Neural cell (in vitro differentiated cells): ENCODE measurements at regions not wholly inside any gene's neighbourhood (a gene's known extent, or its start where the extent isn't known, plus 50 kb on each side); places are given as distances from the start of the nearest gene placed in this dataset.

Experiments used
- H2AFZ ChIP-seq: fragments of 200-600, 300-800 bp; sonication (generic), shearing (Covaris generic); 2 replicates; pipeline ENCODE4 v1.6.0; 2014; ENCODE audit warnings: low read depth, mild to moderate bottlenecking, antibody characterized with exemption, low read length, moderate library complexity
- H3F3A ChIP-seq: fragments of 200-600 bp; shearing (Covaris generic); 2 replicates; pipeline ENCODE4 v1.6.1; 2016; ENCODE audit warnings: mild to moderate bottlenecking, moderate library complexity, mixed read lengths, antibody characterized with exemption, low read length; ENCODE audit not compliant: insufficient read depth, poor library complexity, severe bottlenecking
- H3K27ac ChIP-seq: fragments of 200-600, 300-800 bp; sonication (generic), shearing (Covaris generic); 2 replicates; pipeline ENCODE4 v1.5.1; 2014; ENCODE audit warnings: mild to moderate bottlenecking, low read length, moderate library complexity
- H3K27me3 ChIP-seq: fragments of 300-800, 200-600 bp; sonication (generic), shearing (Covaris generic); 2 replicates; pipeline ENCODE4 v1.6.0; 2014; ENCODE audit warnings: mild to moderate bottlenecking, low read depth, low read length, moderate library complexity; ENCODE audit not compliant: insufficient read depth
- H3K36me3 ChIP-seq: fragments of 300-800, 200-600 bp; sonication (generic), shearing (Covaris generic); 2 replicates; pipeline ENCODE4 v1.5.1; 2014; ENCODE audit warnings: mild to moderate bottlenecking, antibody characterized with exemption, low read length, moderate library complexity; ENCODE audit not compliant: insufficient read depth
- H3K4me2 ChIP-seq: fragments of 300-800, 200-600 bp; sonication (generic), shearing (Covaris generic); 2 replicates; pipeline ENCODE4 v1.6.0; 2014; ENCODE audit warnings: mild to moderate bottlenecking, low read length
- H3K4me3 ChIP-seq: fragments of 300-800, 200-600 bp; sonication (generic), shearing (Covaris generic); 2 replicates; pipeline ENCODE4 v1.5.1; 2014; ENCODE audit warnings: mild to moderate bottlenecking, low read length, moderate library complexity
- H3K79me2 ChIP-seq: fragments of 200-600 bp; shearing (Covaris generic); replicated peaks from 2 replicates; pipeline ENCODE4 v1.6.0; 2014; ENCODE audit warnings: mild to moderate bottlenecking, low read length, moderate library complexity; ENCODE audit not compliant: insufficient read depth
- H3K9ac ChIP-seq: fragments of 300-800, 200-600 bp; sonication (generic), shearing (Covaris generic); 2 replicates; pipeline ENCODE4 v1.6.1; 2016; ENCODE audit warnings: mild to moderate bottlenecking, low read length, mixed read lengths
- H3K9me2 ChIP-seq: fragments of 200-600 bp; shearing (Covaris generic); 2 replicates; pipeline ENCODE4 v1.6.1; 2016; ENCODE audit warnings: mild to moderate bottlenecking, low read length, mixed read lengths; ENCODE audit not compliant: insufficient read depth
- H3K9me3 ChIP-seq: fragments of 200-600, 300-800 bp; sonication (generic), shearing (Covaris generic); 2 replicates; pipeline ENCODE4 v1.6.1; 2016; ENCODE audit warnings: mild to moderate bottlenecking, mixed run types, low read length, moderate library complexity, mixed read lengths
- H4K20me1 ChIP-seq: fragments of 200-600 bp; shearing (Covaris generic); 2 replicates; pipeline ENCODE4 v1.6.1; 2016; ENCODE audit warnings: mild to moderate bottlenecking, mixed run types; ENCODE audit not compliant: insufficient read depth
- EP300 ChIP-seq: fragments of 450-650 bp; conservative IDR thresholded peaks from 2 replicates; pipeline ENCODE4 v1.6.1; 2014; ENCODE audit warnings: antibody characterized with exemption, mild to moderate bottlenecking, moderate library complexity; ENCODE audit not compliant: poor library complexity, severe bottlenecking
- EZH2 ChIP-seq: fragments of 200-600, 300-800 bp; shearing (Covaris generic), sonication (generic); IDR thresholded peaks from 2 replicates; pipeline ENCODE4 v1.6.1; 2014; ENCODE audit warnings: antibody characterized with exemption, low read length, borderline replicate concordance, mild to moderate bottlenecking; ENCODE audit not compliant: insufficient read depth, poor library complexity, severe bottlenecking
- MXI1 ChIP-seq: fragments of 450-650 bp; conservative IDR thresholded peaks from 2 replicates; pipeline ENCODE4 v1.6.1; 2014; ENCODE audit warnings: antibody characterized with exemption, mild to moderate bottlenecking; ENCODE audit not compliant: poor library complexity, severe bottlenecking
- POLR2AphosphoS5 ChIP-seq: IDR thresholded peaks from 2 replicates; pipeline ENCODE4 v1.6.1; 2012
- RAD21 ChIP-seq: fragments of 450-650 bp; conservative IDR thresholded peaks from 2 replicates; pipeline ENCODE4 v1.6.1; 2014; ENCODE audit warnings: antibody characterized with exemption, mild to moderate bottlenecking, moderate library complexity
- REST ChIP-seq: IDR thresholded peaks from 2 replicates; pipeline ENCODE4 v1.6.1; 2012; ENCODE audit warnings: borderline replicate concordance
- SMC3 ChIP-seq: fragments of 450-650 bp; conservative IDR thresholded peaks from 2 replicates; pipeline ENCODE4 v1.6.1; 2014; ENCODE audit warnings: antibody characterized with exemption, mild to moderate bottlenecking, moderate library complexity; ENCODE audit not compliant: poor library complexity
- TAF1 ChIP-seq: IDR thresholded peaks from 2 replicates; pipeline ENCODE4 v1.6.1; 2012; ENCODE audit warnings: low read depth
- TF ChIP-seq, protein P1 (sequence below): fragments of 450-650 bp; IDR thresholded peaks from 2 replicates; pipeline ENCODE4 v1.5.1; 2014; ENCODE audit warnings: antibody characterized with exemption, mild to moderate bottlenecking, moderate library complexity; ENCODE audit not compliant: poor library complexity, severe bottlenecking

DNA sequence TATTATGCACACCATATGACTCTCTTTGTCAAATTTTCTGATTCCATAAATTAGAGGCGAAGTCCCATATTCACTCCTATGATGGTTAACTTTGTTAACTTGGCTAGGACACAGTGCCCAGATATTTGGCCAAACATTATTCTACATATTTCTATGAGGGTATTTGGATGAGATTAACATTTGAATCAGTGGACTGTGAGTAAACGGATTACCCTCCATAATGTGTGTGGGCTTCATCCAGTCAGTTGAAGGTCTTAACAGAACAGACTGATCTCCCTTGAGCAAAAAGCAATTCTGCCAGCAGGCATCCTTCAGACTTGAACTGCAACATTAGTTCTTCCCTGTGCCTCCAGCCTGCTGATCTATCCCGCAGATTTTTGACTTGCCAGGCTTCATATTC is 69.9 kb downstream of the FZD4 start:
- Histone ChIP-seq H3K9me3 (no peaks in the 10 kb centered on the region), H3F3A (no peaks in the 10 kb centered on the region), H3K27me3 (no peaks in the 10 kb centered on the region), H2AFZ (no peak overlapping the region), H3K27ac (no peak overlapping the region), H3K4me3 (no peak overlapping the region), H3K79me2 (no peaks in the 10 kb centered on the region), H3K4me2 (no peak overlapping the region), H4K20me1 (no peaks in the 10 kb centered on the region), H3K36me3 (no peaks in the 10 kb centered on the region), H3K9ac (no peak overlapping the region), H3K9me2 (no peaks in the 10 kb centered on the region)
- TF ChIP-seq POLR2AphosphoS5 (no peak), EZH2 (no peak), TAF1 (no peak), REST (no peak), SMC3 (no peak), MXI1 (no peak), RAD21 (no peak), EP300 (no peak)
- TF ChIP-seq, protein P1, sequence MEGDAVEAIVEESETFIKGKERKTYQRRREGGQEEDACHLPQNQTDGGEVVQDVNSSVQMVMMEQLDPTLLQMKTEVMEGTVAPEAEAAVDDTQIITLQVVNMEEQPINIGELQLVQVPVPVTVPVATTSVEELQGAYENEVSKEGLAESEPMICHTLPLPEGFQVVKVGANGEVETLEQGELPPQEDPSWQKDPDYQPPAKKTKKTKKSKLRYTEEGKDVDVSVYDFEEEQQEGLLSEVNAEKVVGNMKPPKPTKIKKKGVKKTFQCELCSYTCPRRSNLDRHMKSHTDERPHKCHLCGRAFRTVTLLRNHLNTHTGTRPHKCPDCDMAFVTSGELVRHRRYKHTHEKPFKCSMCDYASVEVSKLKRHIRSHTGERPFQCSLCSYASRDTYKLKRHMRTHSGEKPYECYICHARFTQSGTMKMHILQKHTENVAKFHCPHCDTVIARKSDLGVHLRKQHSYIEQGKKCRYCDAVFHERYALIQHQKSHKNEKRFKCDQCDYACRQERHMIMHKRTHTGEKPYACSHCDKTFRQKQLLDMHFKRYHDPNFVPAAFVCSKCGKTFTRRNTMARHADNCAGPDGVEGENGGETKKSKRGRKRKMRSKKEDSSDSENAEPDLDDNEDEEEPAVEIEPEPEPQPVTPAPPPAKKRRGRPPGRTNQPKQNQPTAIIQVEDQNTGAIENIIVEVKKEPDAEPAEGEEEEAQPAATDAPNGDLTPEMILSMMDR, result no peak

- Histone ChIP-seq H3K27ac (no peak overlapping the region), H3K9me2 (no peaks in the 10 kb centered on the region), H3K36me3 (no peaks in the 10 kb centered on the region), H4K20me1 (no peaks in the 10 kb centered on the region), H3K4me2 (no peak overlapping the region), H3K9me3 (no peaks in the 10 kb centered on the region), H3F3A (no peaks in the 10 kb centered on the region), H2AFZ (no peak overlapping the region), H3K4me3 (no peak overlapping the region), H3K27me3 (no peaks in the 10 kb centered on the region), H3K9ac (no peak overlapping the region), H3K79me2 (no peaks in the 10 kb centered on the region)
- TF ChIP-seq EP300, result no peak
- TF ChIP-seq, protein P1, result no peak
- TF ChIP-seq SMC3, result no peak
- TF ChIP-seq TAF1, result no peak
- no peak for TF ChIP-seq EZH2
- no peak for TF ChIP-seq MXI1
- TF ChIP-seq RAD21, result no peak
- no peak for TF ChIP-seq POLR2AphosphoS5
- no peak for TF ChIP-seq REST
Measured at GRCh38 chr11:86888164-86889000, 66.8 kb downstream of the FZD4 start.
